Right lobe of liver (tissue), 6 donors: ENCODE measurements at regions not wholly inside any gene's neighbourhood (a gene's known extent, or its start where the extent isn't known, plus 50 kb on each side); places are given as distances from the start of the nearest gene placed in this dataset.

Experiments used
- ATAC-seq, 4 donors: fragments of 200-7000 bp; cut with Tn5 transposase; one replicate each; pipeline ENCODE4 v1.9.1; 2020; ENCODE audit warnings: mild to moderate bottlenecking in 4 of 4, moderate library complexity in 4 of 4
- DNase-seq, 3 donors: peaks; one replicate each; pipeline ENCODE4 v3.0.0-alpha.2; 2020
- H3K27ac ChIP-seq, 3 donors: fragments of 200-600 bp; one replicate each; pipeline ENCODE4 v1.8.0; 2022
- H3K27me3 ChIP-seq, 2 donors: fragments of 200-600 bp; one replicate each; pipeline ENCODE4 v1.8.0; 2022
- H3K36me3 ChIP-seq, 4 donors: fragments of 200-600 bp; sonication (generic) in 1 of 4; one replicate each; pipeline versions ENCODE4 v1.5.1 to v1.8.0; 2017 to 2022; ENCODE audit warnings: control low read depth in 1 of 4
- H3K4me1 ChIP-seq, 4 donors: fragments of 200-600 bp; sonication (generic) in 1 of 4; one replicate each; pipeline versions ENCODE4 v1.5.1 to v1.8.0; 2017 to 2022; ENCODE audit warnings: control low read depth in 1 of 4
- H3K4me3 ChIP-seq, 3 donors: fragments of 200-600 bp; one replicate each; pipeline ENCODE4 v1.8.0; 2022
- H3K9me3 ChIP-seq, 4 donors: fragments of 200-600 bp; sonication (generic) in 1 of 4; one replicate each; pipeline versions ENCODE4 v1.5.1 to v1.8.0; 2017 to 2022; ENCODE audit warnings: control low read depth in 1 of 4
- CTCF ChIP-seq, 4 donors: fragments of 200-600 bp in 3 of 4; fragments of 450-650 bp in 1 of 4; IDR thresholded peaks; one replicate each; pipeline versions ENCODE4 v1.5.1 to v1.8.0; 2016 to 2022; ENCODE audit warnings: antibody characterized with exemption in 4 of 4, mild to moderate bottlenecking in 2 of 4
- POLR2A ChIP-seq: fragments of 450-650 bp; IDR thresholded peaks from one replicate; pipeline ENCODE4 v1.6.1; 2017; ENCODE audit warnings: antibody characterized with exemption, mild to moderate bottlenecking
- WGBS: methylation state at CpG from one replicate; pipeline ENCODE4 v1.1.6; 2018; ENCODE audit warnings: low coverage, low lambda C conversion rate; ENCODE audit not compliant: insufficient coverage; ENCODE audit errors: missing lambda C conversion rate; 5-methylcytosine and 5-hydroxymethylcytosine counted together
- intact Hi-C, 2 donors: fragments of 100-400 bp; cut with DNase I; formaldehyde crosslinking; loops; one replicate each; pipeline versions ENCODE4 v1.11.2 to v1.14.1; 2022
- donor health status: DM: no; HTN: yes; CAD: no.
- donor health status: DM: no; HTN: no; CAD: no.
- donor health status: DM: no; HTN: no; CAD: no.
- donor health status: DM: no; HTN: yes; CAD: no.
- donor health status: DM: no; HTN: yes; CAD: no.

GRCh38 chr2:24409700-24410556, 49.6 kb upstream of the ITSN2 start:
- intact Hi-C loops = loop anchor here (5.0 to 10.0 kb wide), 2 partner anchors 415 to 422 kb away; no protein-coding TSS in a partner anchor
- ATAC-seq = peak; percentile 88 to 95 (median 92)
- H3K4me3 ChIP-seq = no peak overlapping the region
- no peak overlapping the region for H3K27ac ChIP-seq
- H3K36me3 ChIP-seq = no peaks in the 10 kb centered on the region
- WGBS = 35% methylated on average over 11 of the region's 13 CpGs
- DNase-seq = no peak
- no peaks in the 10 kb centered on the region for H3K4me1 ChIP-seq
- H3K9me3 ChIP-seq = no peaks in the 10 kb centered on the region
- H3K27me3 ChIP-seq = no peaks in the 10 kb centered on the region
- TF ChIP-seq CTCF (IDR thresholded peaks at IDR 0.05) (peak; percentile 74 to 87 (median 82)), POLR2A (no peak)
